OCI-LY7 (cell line): ENCODE measurements at regions not wholly inside any gene's neighbourhood (a gene's known extent, or its start where the extent isn't known, plus 50 kb on each side); places are given as distances from the start of the nearest gene placed in this dataset.

Source experiments
- BruUV-seq: library from RNA; stranded (reverse); fragments of 400-500 nt; replicated peaks from 2 replicates; lab custom pipeline; 2021; lab: Mats Ljungman, UMichigan
- CTCF ChIA-PET: fragments of 300-600 bp; sonication (Branson Sonifier 250); formaldehyde crosslinking; loops from one replicate; lab custom pipeline; 2022; ENCODE audit warnings: antibody characterized with exemption; ENCODE audit not compliant: unreplicated experiment; lab: Charles Lee
- POLR2A ChIA-PET: fragments of 300-600 bp; sonication (Branson Sonifier 250); formaldehyde crosslinking; loops from one replicate; lab custom pipeline; 2022; ENCODE audit warnings: antibody characterized with exemption; lab: Charles Lee
- DNase-seq: peaks from one replicate; pipeline ENCODE4 v3.0.0-alpha.2; 2015; ENCODE audit warnings: low spot score
- H2AFZ ChIP-seq: fragments of 200-600 bp; sonication (generic), shearing (Covaris generic); 2 replicates; pipeline ENCODE4 v1.6.1; 2014; ENCODE audit warnings: mild to moderate bottlenecking, antibody characterized with exemption, low read length, moderate library complexity
- H3K27ac ChIP-seq: fragments of 200-600 bp; sonication (generic); 2 replicates; pipeline ENCODE4 v1.5.1; 2014; ENCODE audit warnings: mixed run types, low read depth, mild to moderate bottlenecking, moderate library complexity, low read length, inconsistent platforms; ENCODE audit not compliant: poor library complexity, severe bottlenecking
- H3K36me3 ChIP-seq: fragments of 200-600 bp; sonication (generic); 2 replicates; pipeline ENCODE4 v1.6.1; 2014; ENCODE audit warnings: mild to moderate bottlenecking, antibody characterized with exemption, low read length, moderate library complexity, mixed read lengths; ENCODE audit not compliant: insufficient read depth
- H3K4me1 ChIP-seq: fragments of 200-600 bp; sonication (generic); 2 replicates; pipeline ENCODE4 v1.5.1; 2014; ENCODE audit warnings: mild to moderate bottlenecking, low read length; ENCODE audit not compliant: insufficient read depth, poor library complexity, severe bottlenecking
- H3K4me2 ChIP-seq: fragments of 200-600 bp; sonication (generic); 2 replicates; pipeline ENCODE4 v1.6.1; 2014; ENCODE audit warnings: mild to moderate bottlenecking, low read length
- H3K4me3 ChIP-seq: fragments of 200-600 bp; sonication (generic); 2 replicates; pipeline ENCODE4 v1.5.1; 2014; ENCODE audit warnings: mild to moderate bottlenecking, low read depth, low read length; ENCODE audit not compliant: poor library complexity, severe bottlenecking
- H3K79me2 ChIP-seq: fragments of 200-600 bp; sonication (generic); 2 replicates; pipeline ENCODE4 v1.6.1; 2016; ENCODE audit warnings: low read depth, mild to moderate bottlenecking, low read length, moderate library complexity, mixed read lengths; ENCODE audit not compliant: insufficient read depth
- H3K9me2 ChIP-seq: fragments of 200-600 bp; sonication (generic); 2 replicates; pipeline ENCODE4 v1.6.1; 2016; ENCODE audit warnings: mild to moderate bottlenecking, low read length, mixed read lengths; ENCODE audit not compliant: insufficient read depth
- H3K9me3 ChIP-seq: fragments of 200-600 bp; sonication (generic); 2 replicates; pipeline ENCODE4 v1.6.1; 2014; ENCODE audit warnings: mild to moderate bottlenecking, mixed run types, low read length, mixed read lengths
- H4K20me1 ChIP-seq: fragments of 200-600 bp; sonication (generic); 2 replicates; pipeline ENCODE4 v1.6.1; 2014; ENCODE audit warnings: mild to moderate bottlenecking, antibody characterized with exemption, low read length, moderate library complexity, mixed read lengths; ENCODE audit not compliant: insufficient read depth
- CTCF ChIP-seq: fragments of 200-600 bp; sonication (generic); conservative IDR thresholded peaks from 2 replicates; pipeline ENCODE4 v1.5.1; 2014; ENCODE audit warnings: mild to moderate bottlenecking, antibody characterized with exemption, low read length, moderate library complexity, mixed read lengths
- EZH2phosphoT487 ChIP-seq: fragments of 200-600 bp; sonication (generic); IDR thresholded peaks from 2 replicates; pipeline ENCODE4 v1.6.1; 2018; ENCODE audit warnings: low read depth, borderline replicate concordance, mild to moderate bottlenecking, mixed run types, antibody characterized with exemption, low read length, moderate library complexity, mixed read lengths
- intact Hi-C: fragments of 100-400 bp; cut with micrococcal nuclease; formaldehyde crosslinking; loops from one replicate; pipeline ENCODE4 v1.10.0; 2022; ENCODE audit not compliant: unreplicated experiment

DNA sequence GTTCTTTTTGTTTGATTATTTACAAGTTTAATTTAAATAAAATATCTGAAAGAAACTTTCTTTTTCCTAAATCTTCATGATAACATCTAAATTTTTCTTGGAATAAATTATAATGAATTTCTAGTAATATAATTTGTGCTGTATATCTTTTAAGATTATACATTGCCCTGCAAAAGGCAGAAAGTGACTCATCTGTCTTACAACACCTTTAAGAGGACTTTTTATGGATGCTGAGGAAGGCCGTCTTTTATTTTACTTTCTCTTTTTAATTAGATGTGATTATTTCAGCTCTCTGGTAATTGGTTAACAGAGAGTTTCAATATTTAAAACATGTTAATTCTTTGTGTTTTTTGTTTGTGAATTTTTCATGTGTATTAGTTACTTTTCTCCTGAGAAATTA is 598.4 kb downstream of the RPL10L start:
- Histone ChIP-seq H3K4me2 (no peak overlapping the region), H3K36me3 (no peaks in the 10 kb centered on the region), H3K79me2 (no peaks in the 10 kb centered on the region), H3K4me3 (no peak overlapping the region), H2AFZ (no peak overlapping the region), H3K4me1 (no peaks in the 10 kb centered on the region), H3K9me2 (no peaks in the 10 kb centered on the region), H4K20me1 (no peaks in the 10 kb centered on the region), H3K27ac (no peak overlapping the region), H3K9me3 (no peaks in the 10 kb centered on the region)
- TF ChIP-seq CTCF (no peak), EZH2phosphoT487 (no peak)
- CTCF ChIA-PET, result no interaction called here
- BruUV-seq, result no TSS peak
- POLR2A ChIA-PET, result no interaction called here
- intact Hi-C loops, result no loop called here
- no peak for DNase-seq

GRCh38 chr14:46051796-46052195 is 599.8 kb downstream of the RPL10L start:
- Histone ChIP-seq H3K9me2 (no peaks in the 10 kb centered on the region), H2AFZ (no peak overlapping the region), H3K4me2 (no peak overlapping the region), H3K79me2 (no peaks in the 10 kb centered on the region), H3K27ac (no peak overlapping the region), H3K4me3 (no peak overlapping the region), H3K36me3 (no peaks in the 10 kb centered on the region), H3K4me1 (no peaks in the 10 kb centered on the region), H4K20me1 (no peaks in the 10 kb centered on the region), H3K9me3 (no peaks in the 10 kb centered on the region)
- DNase-seq, result no peak
- no peak for TF ChIP-seq CTCF
- TF ChIP-seq EZH2phosphoT487, result no peak
- POLR2A ChIA-PET, result no interaction called here
- CTCF ChIA-PET, result no interaction called here
- intact Hi-C loops, result no loop called here
- no TSS peak for BruUV-seq

DNA sequence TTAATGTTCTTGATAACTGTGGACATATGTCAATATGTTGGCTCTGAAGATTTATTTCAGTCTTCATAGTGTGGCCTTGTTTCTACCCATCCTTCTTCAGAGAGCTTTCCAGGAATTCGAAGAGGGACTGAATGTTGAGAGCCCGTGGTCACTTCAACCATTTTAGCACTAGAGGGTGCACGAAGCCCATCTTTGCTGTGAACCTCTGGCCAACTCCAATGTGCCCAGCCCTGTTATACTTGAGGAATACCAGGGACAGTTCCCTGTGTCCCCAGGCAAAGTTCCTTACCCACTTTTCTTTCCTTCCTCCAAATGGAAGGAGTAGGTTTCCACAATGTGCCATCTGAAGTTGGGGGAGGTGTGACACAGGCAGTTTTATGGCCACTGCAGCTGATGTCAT is 603.5 kb downstream of the RPL10L start:
- Histone ChIP-seq H3K4me2 (no peak overlapping the region), H3K4me1 (no peaks in the 10 kb centered on the region), H3K79me2 (no peaks in the 10 kb centered on the region), H2AFZ (no peak overlapping the region), H3K36me3 (no peaks in the 10 kb centered on the region), H4K20me1 (no peaks in the 10 kb centered on the region), H3K4me3 (no peak overlapping the region), H3K9me2 (no peaks in the 10 kb centered on the region), H3K27ac (no peak overlapping the region), H3K9me3 (no peaks in the 10 kb centered on the region)
- no peak for TF ChIP-seq EZH2phosphoT487
- no peak for TF ChIP-seq CTCF
- CTCF ChIA-PET, result no interaction called here
- POLR2A ChIA-PET, result no interaction called here
- DNase-seq, result peak; percentile 7
- intact Hi-C loops, result no loop called here
- BruUV-seq, result no TSS peak
